ENCODE measurements at regions not wholly inside any gene's neighbourhood (a gene's known extent, or its start where the extent isn't known, plus 50 kb on each side); places are given as distances from the start of the nearest gene placed in this dataset.

GRCh38 chr5:174518512-174518911 is 205.9 kb upstream of the MSX2 start:
- H3K4me1 ChIP-seq: no peaks in the 10 kb centered on the region
- no peak for DNase-seq
- no peaks in the 10 kb centered on the region for H3K36me3 ChIP-seq
- TF ChIP-seq CTCF (IDR thresholded peaks at IDR 0.05): no peak
- H3K9me3 ChIP-seq: no peaks in the 10 kb centered on the region
- intact Hi-C loops (cut with DNase I; ENCODE audit: low total_unique reads): no loop called here
- H3K27ac ChIP-seq: no peak overlapping the region
- H3K4me3 ChIP-seq: no peak overlapping the region
- H3K27me3 ChIP-seq: peaks cover 0 to 32% of the 10 kb centered on the region in 2 donors

- intact Hi-C loops (cut with DNase I; ENCODE audit: low total_unique reads): no loop called here
- no peak for DNase-seq
- Histone ChIP-seq H3K4me1 (no peaks in the 10 kb centered on the region), H3K27ac (no peak overlapping the region), H3K9me3 (no peaks in the 10 kb centered on the region), H3K27me3 (peaks cover 0 to 32% of the 10 kb centered on the region in 2 donors), H3K36me3 (no peaks in the 10 kb centered on the region), H3K4me3 (no peak overlapping the region)
- no peak for TF ChIP-seq CTCF (IDR thresholded peaks at IDR 0.05)
Observed at GRCh38 chr5:174520420-174521396, 203.7 kb upstream of the MSX2 start.

GRCh38 chr5:174521449-174521848 is 202.9 kb upstream of the MSX2 start:
- Histone ChIP-seq H3K9me3 (no peaks in the 10 kb centered on the region), H3K27ac (no peak overlapping the region), H3K36me3 (no peaks in the 10 kb centered on the region), H3K27me3 (peaks cover 0 to 32% of the 10 kb centered on the region in 2 donors), H3K4me3 (no peak overlapping the region), H3K4me1 (peaks cover 0 to 3% (median under 1%) of the 10 kb centered on the region in 4 donors)
- intact Hi-C loops (cut with DNase I; ENCODE audit: low total_unique reads): no loop called here
- no peak for DNase-seq
- TF ChIP-seq CTCF (IDR thresholded peaks at IDR 0.05): no peak

GRCh38 chr5:174522480-174523260 is 201.7 kb upstream of the MSX2 start:
- Histone ChIP-seq H3K27me3 (peaks cover 0 to 25% of the 10 kb centered on the region in 2 donors), H3K27ac (no peak overlapping the region), H3K4me3 (no peak overlapping the region), H3K9me3 (no peaks in the 10 kb centered on the region), H3K4me1 (peaks cover 0 to 11% (median 4%) of the 10 kb centered on the region in 4 donors), H3K36me3 (no peaks in the 10 kb centered on the region)
- DNase-seq: no peak
- TF ChIP-seq CTCF (IDR thresholded peaks at IDR 0.05): no peak
- intact Hi-C loops (cut with DNase I; ENCODE audit: low total_unique reads): no loop called here

- no peak overlapping the region for H3K27ac ChIP-seq
- no peaks in the 10 kb centered on the region for H3K36me3 ChIP-seq
- DNase-seq: no peak
- intact Hi-C loops (cut with DNase I; ENCODE audit: low total_unique reads): no loop called here
- peaks cover 0 to 18% of the 10 kb centered on the region in 2 donors for H3K27me3 ChIP-seq
- H3K9me3 ChIP-seq: no peaks in the 10 kb centered on the region
- H3K4me3 ChIP-seq: no peak overlapping the region
- peaks cover 0 to 11% (median 4%) of the 10 kb centered on the region in 4 donors for H3K4me1 ChIP-seq
- TF ChIP-seq CTCF (IDR thresholded peaks at IDR 0.05): no peak
Observed at GRCh38 chr5:174523311-174524071, 200.9 kb upstream of the MSX2 start.
